ENCODE measurements at regions not wholly inside any gene's neighbourhood (a gene's known extent, or its start where the extent isn't known, plus 50 kb on each side); places are given as distances from the start of the nearest gene placed in this dataset.

DNA sequence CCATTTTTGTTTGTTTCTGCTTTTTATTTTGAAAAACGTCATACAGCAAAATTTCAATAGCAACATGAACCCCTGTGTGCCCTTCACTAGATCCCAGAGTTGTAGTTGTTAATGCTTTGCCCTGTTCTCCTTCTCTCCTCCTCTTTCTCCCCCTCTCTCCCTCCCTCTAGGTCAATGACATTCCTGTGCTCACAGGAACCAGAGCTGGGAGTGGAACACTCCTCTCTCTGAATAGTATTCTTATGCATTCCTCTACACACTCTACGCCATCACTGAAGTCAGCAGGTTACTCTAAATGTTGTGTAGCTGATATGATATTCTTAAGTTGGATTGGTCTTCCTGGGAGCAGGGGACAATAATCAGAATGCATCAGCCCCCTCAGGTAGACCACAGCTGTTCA is 243.4 kb downstream of the SYK start:
- TF ChIP-seq GABPA (IDR thresholded peaks at IDR 0.05; ENCODE audit: low read depth) (no peak), SPI1 (IDR thresholded peaks at IDR 0.05; ENCODE audit: borderline replicate concordance, low read depth) (no peak), POLR2AphosphoS5 (IDR thresholded peaks at IDR 0.05; ENCODE audit: low read depth) (no peak)
- TF ChIP-seq, protein P1, sequence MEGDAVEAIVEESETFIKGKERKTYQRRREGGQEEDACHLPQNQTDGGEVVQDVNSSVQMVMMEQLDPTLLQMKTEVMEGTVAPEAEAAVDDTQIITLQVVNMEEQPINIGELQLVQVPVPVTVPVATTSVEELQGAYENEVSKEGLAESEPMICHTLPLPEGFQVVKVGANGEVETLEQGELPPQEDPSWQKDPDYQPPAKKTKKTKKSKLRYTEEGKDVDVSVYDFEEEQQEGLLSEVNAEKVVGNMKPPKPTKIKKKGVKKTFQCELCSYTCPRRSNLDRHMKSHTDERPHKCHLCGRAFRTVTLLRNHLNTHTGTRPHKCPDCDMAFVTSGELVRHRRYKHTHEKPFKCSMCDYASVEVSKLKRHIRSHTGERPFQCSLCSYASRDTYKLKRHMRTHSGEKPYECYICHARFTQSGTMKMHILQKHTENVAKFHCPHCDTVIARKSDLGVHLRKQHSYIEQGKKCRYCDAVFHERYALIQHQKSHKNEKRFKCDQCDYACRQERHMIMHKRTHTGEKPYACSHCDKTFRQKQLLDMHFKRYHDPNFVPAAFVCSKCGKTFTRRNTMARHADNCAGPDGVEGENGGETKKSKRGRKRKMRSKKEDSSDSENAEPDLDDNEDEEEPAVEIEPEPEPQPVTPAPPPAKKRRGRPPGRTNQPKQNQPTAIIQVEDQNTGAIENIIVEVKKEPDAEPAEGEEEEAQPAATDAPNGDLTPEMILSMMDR (IDR thresholded peaks at IDR 0.05; ENCODE audit: insufficient read depth, low read length) = no peak
- TF ChIP-seq, protein P2, sequence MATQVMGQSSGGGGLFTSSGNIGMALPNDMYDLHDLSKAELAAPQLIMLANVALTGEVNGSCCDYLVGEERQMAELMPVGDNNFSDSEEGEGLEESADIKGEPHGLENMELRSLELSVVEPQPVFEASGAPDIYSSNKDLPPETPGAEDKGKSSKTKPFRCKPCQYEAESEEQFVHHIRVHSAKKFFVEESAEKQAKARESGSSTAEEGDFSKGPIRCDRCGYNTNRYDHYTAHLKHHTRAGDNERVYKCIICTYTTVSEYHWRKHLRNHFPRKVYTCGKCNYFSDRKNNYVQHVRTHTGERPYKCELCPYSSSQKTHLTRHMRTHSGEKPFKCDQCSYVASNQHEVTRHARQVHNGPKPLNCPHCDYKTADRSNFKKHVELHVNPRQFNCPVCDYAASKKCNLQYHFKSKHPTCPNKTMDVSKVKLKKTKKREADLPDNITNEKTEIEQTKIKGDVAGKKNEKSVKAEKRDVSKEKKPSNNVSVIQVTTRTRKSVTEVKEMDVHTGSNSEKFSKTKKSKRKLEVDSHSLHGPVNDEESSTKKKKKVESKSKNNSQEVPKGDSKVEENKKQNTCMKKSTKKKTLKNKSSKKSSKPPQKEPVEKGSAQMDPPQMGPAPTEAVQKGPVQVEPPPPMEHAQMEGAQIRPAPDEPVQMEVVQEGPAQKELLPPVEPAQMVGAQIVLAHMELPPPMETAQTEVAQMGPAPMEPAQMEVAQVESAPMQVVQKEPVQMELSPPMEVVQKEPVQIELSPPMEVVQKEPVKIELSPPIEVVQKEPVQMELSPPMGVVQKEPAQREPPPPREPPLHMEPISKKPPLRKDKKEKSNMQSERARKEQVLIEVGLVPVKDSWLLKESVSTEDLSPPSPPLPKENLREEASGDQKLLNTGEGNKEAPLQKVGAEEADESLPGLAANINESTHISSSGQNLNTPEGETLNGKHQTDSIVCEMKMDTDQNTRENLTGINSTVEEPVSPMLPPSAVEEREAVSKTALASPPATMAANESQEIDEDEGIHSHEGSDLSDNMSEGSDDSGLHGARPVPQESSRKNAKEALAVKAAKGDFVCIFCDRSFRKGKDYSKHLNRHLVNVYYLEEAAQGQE (IDR thresholded peaks at IDR 0.05; ENCODE audit: insufficient replicate concordance, low read depth) = no peak
- Histone ChIP-seq H3K4me3 (replicated peaks; ENCODE audit: insufficient read depth, low read length) (no peak overlapping the region), H3K27me3 (ENCODE audit: insufficient read depth, poor library complexity, severe bottlenecking) (no peaks in the 10 kb centered on the region), H3K27ac (replicated peaks) (no peak overlapping the region)
- DNase-seq (ENCODE audit: low read depth in 1 of 2, low spot score in 1 of 2) = no peak

DNA sequence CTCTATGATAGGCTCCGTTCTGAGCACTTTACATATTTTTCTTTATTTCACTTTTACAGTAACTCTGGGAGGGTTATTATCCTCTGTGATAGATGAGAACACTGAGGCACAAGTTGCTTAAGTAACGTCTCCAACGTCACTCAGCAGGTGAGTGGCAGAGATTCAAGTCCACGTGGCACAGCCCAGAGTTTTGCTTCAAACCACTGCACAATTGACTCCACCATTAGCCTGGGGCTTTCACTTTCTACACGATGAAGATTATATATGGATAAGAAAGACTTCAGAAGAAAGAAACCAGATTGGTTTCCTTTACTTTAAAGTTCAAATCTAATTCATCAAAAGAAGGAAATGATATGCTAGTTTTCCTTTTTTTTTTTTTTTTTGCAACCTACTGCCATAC is 245.9 kb downstream of the SYK start:
- Histone ChIP-seq H3K4me3 (replicated peaks; ENCODE audit: insufficient read depth, low read length) (no peak overlapping the region), H3K27ac (replicated peaks) (no peak overlapping the region)

DNA sequence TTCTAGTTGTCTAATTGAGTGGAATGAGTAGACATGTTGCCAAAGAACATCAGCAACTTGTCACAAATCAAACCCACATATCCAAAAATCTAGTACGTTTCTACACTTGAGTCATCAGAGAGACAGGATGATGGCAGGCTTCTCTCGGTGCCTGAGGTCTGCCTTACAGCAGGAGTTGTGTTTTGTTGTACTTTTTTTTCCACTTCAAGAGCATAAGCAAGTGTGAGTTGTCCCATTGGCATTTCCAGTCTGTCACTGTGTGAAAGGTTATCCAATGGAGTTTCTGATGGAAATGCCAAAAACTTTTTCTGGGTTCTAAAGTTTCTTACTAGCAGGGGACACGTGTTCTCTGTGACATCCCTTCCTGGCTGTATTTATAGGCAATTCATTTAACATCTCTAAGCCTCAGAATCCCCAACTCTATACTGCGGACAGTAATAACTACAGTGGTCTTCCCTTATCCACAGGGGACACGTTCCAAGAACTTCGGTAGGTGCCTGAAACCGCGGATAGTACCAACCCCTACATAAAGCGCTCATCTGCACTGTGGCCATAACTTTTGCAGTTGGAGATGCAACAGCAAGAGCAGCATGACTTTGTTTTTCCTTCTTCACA is 246.5 kb downstream of the SYK start:
- TF ChIP-seq, protein P2 (IDR thresholded peaks at IDR 0.05; ENCODE audit: insufficient replicate concordance, low read depth) = peak; percentile 15
- TF ChIP-seq, protein P1 (IDR thresholded peaks at IDR 0.05; ENCODE audit: insufficient read depth, low read length) = no peak
- no peak for TF ChIP-seq POLR2AphosphoS5 (IDR thresholded peaks at IDR 0.05; ENCODE audit: low read depth)
- no peaks in the 10 kb centered on the region for H3K27me3 ChIP-seq (ENCODE audit: insufficient read depth, poor library complexity, severe bottlenecking)
- DNase-seq (ENCODE audit: low read depth in 1 of 2, low spot score in 1 of 2) = no peak
- no peak overlapping the region for H3K27ac ChIP-seq (replicated peaks)
- H3K4me3 ChIP-seq (replicated peaks; ENCODE audit: insufficient read depth, low read length) = no peak overlapping the region

More for the DNA sequence above, 245.9 kb downstream of the SYK start:
- DNase-seq (ENCODE audit: low read depth in 1 of 2, low spot score in 1 of 2) = no peak
- no peak for TF ChIP-seq SPI1 (IDR thresholded peaks at IDR 0.05; ENCODE audit: borderline replicate concordance, low read depth)
- TF ChIP-seq, protein P1 (IDR thresholded peaks at IDR 0.05; ENCODE audit: insufficient read depth, low read length) = no peak
- TF ChIP-seq, protein P2 (IDR thresholded peaks at IDR 0.05; ENCODE audit: insufficient replicate concordance, low read depth) = no peak
- TF ChIP-seq POLR2AphosphoS5 (IDR thresholded peaks at IDR 0.05; ENCODE audit: low read depth) = no peak
- TF ChIP-seq GABPA (IDR thresholded peaks at IDR 0.05; ENCODE audit: low read depth) = no peak
- H3K27me3 ChIP-seq (ENCODE audit: insufficient read depth, poor library complexity, severe bottlenecking) = no peaks in the 10 kb centered on the region

Measured in HL-60 (cell line).